ENCODE measurements at regions not wholly inside any gene's neighbourhood (a gene's known extent, or its start where the extent isn't known, plus 50 kb on each side); places are given as distances from the start of the nearest gene placed in this dataset.

GRCh38 chr15:93913871-93914270 is 317.5 kb upstream of the MCTP2 start:
- intact Hi-C loops (cut with DNase I) = no loop called here
- DNase-seq = no peak

GRCh38 chr15:93913310-93913709 is 318.1 kb upstream of the MCTP2 start:
- intact Hi-C loops (cut with DNase I) = no loop called here

GRCh38 chr15:93900476-93901400 is 330.6 kb upstream of the MCTP2 start:
- intact Hi-C loops (cut with DNase I) = no loop called here

More at GRCh38 chr15:93913310-93913709, 318.1 kb upstream of the MCTP2 start:
- DNase-seq = no peak

GRCh38 chr15:93899817-93900216 is 331.5 kb upstream of the MCTP2 start:
- DNase-seq = no peak
- intact Hi-C loops (cut with DNase I) = no loop called here

More at GRCh38 chr15:93900476-93901400, 330.6 kb upstream of the MCTP2 start:
- no peak for DNase-seq

GRCh38 chr15:93897377-93897776 is 334.0 kb upstream of the MCTP2 start:
- intact Hi-C loops (cut with DNase I) = no loop called here

GRCh38 chr15:93895976-93896770 is 335.2 kb upstream of the MCTP2 start:
- intact Hi-C loops (cut with DNase I) = no loop called here
- peak in 8 of 42 donors; percentile 4 to 46 (median 12) for DNase-seq

More at GRCh38 chr15:93897377-93897776, 334.0 kb upstream of the MCTP2 start:
- no peak for DNase-seq

GRCh38 chr15:93894438-93895036 is 336.8 kb upstream of the MCTP2 start:
- intact Hi-C loops (cut with DNase I) = no loop called here
- DNase-seq = no peak

- intact Hi-C loops (cut with DNase I) = no loop called here
- DNase-seq = no peak
These were observed 344.2 kb upstream of the MCTP2 start for GRCh38 chr15:93887151-93887550.

- no peak for DNase-seq
- intact Hi-C loops (cut with DNase I) = no loop called here
These were observed 348.6 kb upstream of the MCTP2 start for GRCh38 chr15:93882779-93883178.

GRCh38 chr15:93882141-93882540 is 349.2 kb upstream of the MCTP2 start:
- intact Hi-C loops (cut with DNase I) = no loop called here

GRCh38 chr15:93881310-93881709 is 350.1 kb upstream of the MCTP2 start:
- intact Hi-C loops (cut with DNase I) = no loop called here
- DNase-seq = no peak

More at GRCh38 chr15:93882141-93882540, 349.2 kb upstream of the MCTP2 start:
- DNase-seq = no peak

GRCh38 chr15:93880358-93880757 is 351.0 kb upstream of the MCTP2 start:
- intact Hi-C loops (cut with DNase I) = no loop called here
- no peak for DNase-seq

GRCh38 chr15:93870583-93870982 is 360.8 kb upstream of the MCTP2 start:
- intact Hi-C loops (cut with DNase I) = no loop called here
- no peak for DNase-seq

- no peak for DNase-seq
- intact Hi-C loops (cut with DNase I) = no loop called here
These were observed 364.4 kb upstream of the MCTP2 start for GRCh38 chr15:93866948-93867347.

- intact Hi-C loops (cut with DNase I) = no loop called here
- DNase-seq = no peak
These were observed 364.9 kb upstream of the MCTP2 start for GRCh38 chr15:93866476-93866875.

GRCh38 chr15:93865586-93865985 is 365.8 kb upstream of the MCTP2 start:
- intact Hi-C loops (cut with DNase I) = no loop called here
- no peak for DNase-seq

- DNase-seq = peak in 24 of 42 donors; percentile 1 to 53 (median 24)
- intact Hi-C loops (cut with DNase I) = no loop called here
These were observed 368.6 kb upstream of the MCTP2 start for GRCh38 chr15:93862791-93863190.

- peak in 9 of 42 donors; percentile 2 to 33 (median 8) for DNase-seq
- intact Hi-C loops (cut with DNase I) = no loop called here
These were observed 369.2 kb upstream of the MCTP2 start for GRCh38 chr15:93861956-93862741.

- intact Hi-C loops (cut with DNase I) = no loop called here
- DNase-seq = no peak
These were observed 369.9 kb upstream of the MCTP2 start for GRCh38 chr15:93861413-93861812.
